Chondrocyte (in vitro differentiated cells): ENCODE measurements at regions not wholly inside any gene's neighbourhood (a gene's known extent, or its start where the extent isn't known, plus 50 kb on each side); places are given as distances from the start of the nearest gene placed in this dataset.

Experiments
- DNase-seq: peaks from one replicate; pipeline ENCODE4 v3.0.0; 2021; ENCODE audit warnings: mixed read lengths, low spot score
- H3K27ac Mint-ChIP-seq: one replicate; pipeline ENCODE4 v1.8.0; 2021; ENCODE audit warnings: mild to moderate bottlenecking, moderate library complexity, mixed read lengths; ENCODE audit not compliant: unreplicated experiment
- H3K27me3 Mint-ChIP-seq: 2 replicates; pipeline ENCODE4 v1.8.0; 2021; ENCODE audit warnings: low read depth, mixed read lengths
- H3K36me3 Mint-ChIP-seq: 2 replicates; pipeline ENCODE4 v1.8.0; 2021; ENCODE audit warnings: low read depth, mixed read lengths
- H3K4me1 Mint-ChIP-seq: 2 replicates; pipeline ENCODE4 v1.8.0; 2021; ENCODE audit warnings: low read depth, mild to moderate bottlenecking, mixed read lengths
- H3K4me3 Mint-ChIP-seq: one replicate; pipeline ENCODE4 v1.8.0; 2021; ENCODE audit warnings: mild to moderate bottlenecking, moderate library complexity, mixed read lengths; ENCODE audit not compliant: unreplicated experiment
- H3K9me3 Mint-ChIP-seq: 2 replicates; pipeline ENCODE4 v1.8.0; 2021; ENCODE audit warnings: low read depth, mixed read lengths
- CTCF ChIP-seq: fragments of 200-600 bp; sonication (generic); IDR thresholded peaks from 2 replicates; pipeline ENCODE4 v1.5.0; 2021; ENCODE audit warnings: antibody characterized with exemption, mild to moderate bottlenecking, moderate library complexity

- DNase-seq, result no peak
- peaks cover 13% of the 10 kb centered on the region for H3K9me3 Mint-ChIP-seq
Observed at GRCh38 chrX:8906299-8906938, 105.2 kb upstream of the FAM9A start.

GRCh38 chrX:8897259-8897658, 96.1 kb upstream of the FAM9A start:
- Mint-ChIP-seq H3K9me3 (peaks cover 32% of the 10 kb centered on the region), H3K27me3 (no peaks in the 10 kb centered on the region), H3K27ac (no peak overlapping the region), H3K4me3 (no peak overlapping the region), H3K4me1 (no peaks in the 10 kb centered on the region), H3K36me3 (no peaks in the 10 kb centered on the region)
- DNase-seq, result no peak
- TF ChIP-seq CTCF, result no peak

More at GRCh38 chrX:8906299-8906938, 105.2 kb upstream of the FAM9A start:
- TF ChIP-seq CTCF, result no peak
- no peak overlapping the region for H3K4me3 Mint-ChIP-seq
- H3K36me3 Mint-ChIP-seq, result no peaks in the 10 kb centered on the region
- no peak overlapping the region for H3K27ac Mint-ChIP-seq
- peaks cover 4% of the 10 kb centered on the region for H3K27me3 Mint-ChIP-seq
- H3K4me1 Mint-ChIP-seq, result no peaks in the 10 kb centered on the region

GRCh38 chrX:8890794-8891193, 89.6 kb upstream of the FAM9A start:
- peaks cover 38% of the 10 kb centered on the region for H3K9me3 Mint-ChIP-seq
- no peak overlapping the region for H3K4me3 Mint-ChIP-seq
- H3K27me3 Mint-ChIP-seq, result no peaks in the 10 kb centered on the region
- H3K36me3 Mint-ChIP-seq, result peaks cover 2% of the 10 kb centered on the region
- H3K4me1 Mint-ChIP-seq, result peaks cover 3% of the 10 kb centered on the region
- H3K27ac Mint-ChIP-seq, result no peak overlapping the region
- no peak for TF ChIP-seq CTCF
- no peak for DNase-seq

GRCh38 chrX:8887004-8887403, 85.8 kb upstream of the FAM9A start:
- no peak for DNase-seq
- Mint-ChIP-seq H3K4me1 (peaks cover 3% of the 10 kb centered on the region), H3K9me3 (peaks cover 13% of the 10 kb centered on the region), H3K4me3 (no peak overlapping the region), H3K27ac (no peak overlapping the region), H3K36me3 (peaks cover 2% of the 10 kb centered on the region), H3K27me3 (peaks cover 2% of the 10 kb centered on the region)
- no peak for TF ChIP-seq CTCF

GRCh38 chrX:8879750-8880149, 78.6 kb upstream of the FAM9A start:
- Mint-ChIP-seq H3K36me3 (no peaks in the 10 kb centered on the region), H3K4me1 (no peaks in the 10 kb centered on the region), H3K27ac (no peak overlapping the region), H3K9me3 (peaks cover 5% of the 10 kb centered on the region), H3K4me3 (no peak overlapping the region), H3K27me3 (peaks cover 2% of the 10 kb centered on the region)
- no peak for DNase-seq
- TF ChIP-seq CTCF, result peak; percentile 59
